Keratinocyte (primary cell): ENCODE measurements at regions not wholly inside any gene's neighbourhood (a gene's known extent, or its start where the extent isn't known, plus 50 kb on each side); places are given as distances from the start of the nearest gene placed in this dataset.

ENCODE experiments used
- DNase-seq: peaks from one replicate; pipeline ENCODE4 v3.0.0-alpha.2; 2011; ENCODE audit warnings: low read depth, missing footprints, low spot score
- FAIRE-seq: peaks from 2 replicates; lab custom pipeline; 2011; peaks lifted over from hg19 to GRCh38; lab: Jason Lieb, UNC
- H2AFZ ChIP-seq: 2 replicates; pipeline ENCODE4 v1.6.0; 2012; ENCODE audit warnings: low read length, control low read depth, inconsistent platforms; ENCODE audit not compliant: control insufficient read depth
- H3K27ac ChIP-seq: 2 replicates; pipeline ENCODE4 v1.5.1; 2011; ENCODE audit warnings: low read length; ENCODE audit not compliant: control insufficient read depth, insufficient read depth
- H3K27me3 ChIP-seq: 3 replicates; pipeline ENCODE4 v1.6.0; 2011; ENCODE audit warnings: low read length; ENCODE audit not compliant: control insufficient read depth, insufficient read depth; ENCODE audit errors: extremely low read depth
- H3K36me3 ChIP-seq, 2 experiments: 2 replicates in 1 of 2; 3 replicates in 1 of 2; pipeline ENCODE4 v1.5.1; 2011; ENCODE audit warnings: low read length in 2 of 2, mild to moderate bottlenecking in 1 of 2; ENCODE audit not compliant: control insufficient read depth in 2 of 2, insufficient read depth in 2 of 2; ENCODE audit errors: extremely low read depth in 1 of 2
- H3K4me1 ChIP-seq: 3 replicates; pipeline ENCODE4 v1.5.1; 2011; ENCODE audit warnings: low read length; ENCODE audit not compliant: control insufficient read depth, insufficient read depth; ENCODE audit errors: extremely low read depth
- H3K4me2 ChIP-seq: 3 replicates; pipeline ENCODE4 v1.6.0; 2011; ENCODE audit warnings: low read depth, low read length; ENCODE audit not compliant: control insufficient read depth, insufficient read depth; ENCODE audit errors: extremely low read depth
- H3K4me3 ChIP-seq, 3 experiments: fragments of 200-600 bp in 1 of 3; sonication (generic) in 1 of 3; 2 replicates in 2 of 3; 3 replicates in 1 of 3; pipeline ENCODE4 v1.5.1; 2011 to 2016; ENCODE audit warnings: low read length in 3 of 3, mild to moderate bottlenecking in 3 of 3, control low read depth in 2 of 3, inconsistent platforms in 1 of 3, low read depth in 1 of 3, mixed read lengths in 1 of 3, mixed run types in 1 of 3, moderate library complexity in 1 of 3; ENCODE audit not compliant: control insufficient read depth in 2 of 3, insufficient read depth in 2 of 3; ENCODE audit errors: extremely low read depth in 1 of 3
- H3K79me2 ChIP-seq: 2 replicates; pipeline ENCODE4 v1.6.0; 2012; ENCODE audit warnings: low read length; ENCODE audit not compliant: control insufficient read depth, insufficient read depth
- H3K9ac ChIP-seq: 3 replicates; pipeline ENCODE4 v1.6.0; 2011; ENCODE audit warnings: low read length; ENCODE audit not compliant: control insufficient read depth, insufficient read depth; ENCODE audit errors: extremely low read depth
- H3K9me1 ChIP-seq: 3 replicates; pipeline ENCODE4 v1.6.0; 2011; ENCODE audit warnings: low read length; ENCODE audit not compliant: control insufficient read depth, insufficient read depth; ENCODE audit errors: extremely low read depth
- H3K9me3 ChIP-seq: 2 replicates; pipeline ENCODE4 v1.5.1; 2012; ENCODE audit warnings: low read depth, low read length; ENCODE audit not compliant: control insufficient read depth
- H4K20me1 ChIP-seq: 3 replicates; pipeline ENCODE4 v1.6.0; 2011; ENCODE audit warnings: low read length; ENCODE audit not compliant: control insufficient read depth, insufficient read depth; ENCODE audit errors: extremely low read depth
- CTCF ChIP-seq, 3 experiments: IDR thresholded peaks in 1 of 3; conservative IDR thresholded peaks in 1 of 3; optimal IDR thresholded peaks in 1 of 3; 2 replicates in 2 of 3; 3 replicates in 1 of 3; pipeline versions ENCODE3 to v1.5.1; 2011; ENCODE audit warnings: low read length in 3 of 3, mild to moderate bottlenecking in 3 of 3, moderate library complexity in 2 of 3, control low read depth in 1 of 3, inconsistent platforms in 1 of 3; ENCODE audit not compliant: insufficient read depth in 2 of 3; ENCODE audit errors: extremely low read depth in 1 of 3
- EZH2 ChIP-seq: IDR thresholded peaks from one replicate; pipeline ENCODE4 v1.6.1; 2012; ENCODE audit warnings: inconsistent platforms, mild to moderate bottlenecking, low read length, moderate library complexity
- dilution Hi-C: fragments of 300-500 bp; cut with MboI; formaldehyde crosslinking; loops from one replicate; pipeline ENCODE4 v1.7.0; 2020; ENCODE audit warnings: low sequenced_read_pairs; ENCODE audit not compliant: extremely low pct_ligation_motif_present

GRCh38 chr4:156527237-156527993 lies 444.2 kb downstream of the PDGFC start:
- H3K36me3 ChIP-seq = no peaks in the 10 kb centered on the region
- no peaks in the 10 kb centered on the region for H3K9me3 ChIP-seq
- dilution Hi-C loops = no loop called here
- no peak overlapping the region for H3K27ac ChIP-seq
- H3K27me3 ChIP-seq = no peaks in the 10 kb centered on the region
- H3K4me2 ChIP-seq = no peak overlapping the region
- H4K20me1 ChIP-seq = no peaks in the 10 kb centered on the region
- no peaks in the 10 kb centered on the region for H3K9me1 ChIP-seq
- no peak for TF ChIP-seq EZH2
- no peak for TF ChIP-seq CTCF (optimal IDR thresholded peaks at IDR 0.05 in 1 of 3, IDR thresholded peaks at IDR 0.05 in 1 of 3, conservative IDR thresholded peaks at IDR 0.05 in 1 of 3; ENCODE audit: extremely low read depth in 1 of 3, insufficient read depth in 2 of 3, low read length in 3 of 3)
- no peak overlapping the region for H2AFZ ChIP-seq
- no peak overlapping the region for H3K4me3 ChIP-seq
- FAIRE-seq (no peak), DNase-seq (no peak)
- H3K9ac ChIP-seq = no peak overlapping the region
- no peaks in the 10 kb centered on the region for H3K4me1 ChIP-seq
- no peaks in the 10 kb centered on the region for H3K79me2 ChIP-seq

GRCh38 chr4:156523991-156524390 lies 447.6 kb downstream of the PDGFC start:
- no peaks in the 10 kb centered on the region for H4K20me1 ChIP-seq
- H3K9me3 ChIP-seq = no peaks in the 10 kb centered on the region
- H2AFZ ChIP-seq = no peak overlapping the region
- no peaks in the 10 kb centered on the region for H3K9me1 ChIP-seq
- H3K9ac ChIP-seq = no peak overlapping the region
- DNase-seq (no peak), FAIRE-seq (no peak)
- no peak overlapping the region for H3K4me3 ChIP-seq
- no peaks in the 10 kb centered on the region for H3K4me1 ChIP-seq
- H3K27me3 ChIP-seq = no peaks in the 10 kb centered on the region
- no peaks in the 10 kb centered on the region for H3K36me3 ChIP-seq
- TF ChIP-seq EZH2 (no peak), CTCF (optimal IDR thresholded peaks at IDR 0.05 in 1 of 3, IDR thresholded peaks at IDR 0.05 in 1 of 3, conservative IDR thresholded peaks at IDR 0.05 in 1 of 3; ENCODE audit: extremely low read depth in 1 of 3, insufficient read depth in 2 of 3, low read length in 3 of 3) (no peak)
- dilution Hi-C loops = no loop called here
- H3K4me2 ChIP-seq = no peak overlapping the region
- no peaks in the 10 kb centered on the region for H3K79me2 ChIP-seq
- H3K27ac ChIP-seq = no peak overlapping the region
